Liver (tissue), 8 donors: ENCODE measurements at regions not wholly inside any gene's neighbourhood (a gene's known extent, or its start where the extent isn't known, plus 50 kb on each side); places are given as distances from the start of the nearest gene placed in this dataset.

Experiments
- DNase-seq: peaks from one replicate; pipeline ENCODE4 v3.0.0-alpha.2; 2017; ENCODE audit warnings: low spot score
- H3K27ac ChIP-seq, 2 donors: one replicate each; pipeline ENCODE4 v1.7.0; 2013; ENCODE audit warnings: inconsistent platforms in 2 of 2, low read length in 2 of 2, control low read depth in 1 of 2, low read depth in 1 of 2, mild to moderate bottlenecking in 1 of 2
- H3K27me3 ChIP-seq, 4 donors: one replicate each; pipeline versions ENCODE4 v1.6.1 to v1.7.0; 2013; ENCODE audit warnings: low read length in 3 of 4, inconsistent platforms in 1 of 4, mild to moderate bottlenecking in 1 of 4, moderate library complexity in 1 of 4; ENCODE audit not compliant: control insufficient read depth in 4 of 4, insufficient read depth in 4 of 4
- H3K36me3 ChIP-seq, 4 donors: one replicate each; pipeline versions ENCODE4 v1.6.1 to v1.7.0; 2013; ENCODE audit warnings: low read length in 3 of 4, mild to moderate bottlenecking in 3 of 4, low read depth in 1 of 4, moderate library complexity in 1 of 4; ENCODE audit not compliant: control insufficient read depth in 4 of 4, insufficient read depth in 3 of 4
- H3K4me1 ChIP-seq, 4 donors: one replicate each; pipeline versions ENCODE4 v1.6.1 to v1.7.0; 2013; ENCODE audit warnings: low read length in 3 of 4, mild to moderate bottlenecking in 3 of 4, moderate library complexity in 1 of 4; ENCODE audit not compliant: control insufficient read depth in 4 of 4, insufficient read depth in 4 of 4
- H3K4me3 ChIP-seq, 3 donors: one replicate each; pipeline versions ENCODE4 v1.6.1 to v1.7.0; 2013; ENCODE audit warnings: low read length in 3 of 3, control low read depth in 1 of 3, low read depth in 1 of 3, mild to moderate bottlenecking in 1 of 3
- H3K9ac ChIP-seq, 2 donors: one replicate each; pipeline ENCODE4 v1.7.0; 2013; ENCODE audit warnings: low read length in 2 of 2, mild to moderate bottlenecking in 2 of 2, moderate library complexity in 2 of 2, control low read depth in 1 of 2, low read depth in 1 of 2
- H3K9me3 ChIP-seq, 4 donors: one replicate each; pipeline versions ENCODE4 v1.6.1 to v1.7.0; 2013; ENCODE audit warnings: low read length in 3 of 4; ENCODE audit not compliant: control insufficient read depth in 4 of 4
- EGR1 ChIP-seq, 2 donors: IDR thresholded peaks; 2 replicates each; pipeline ENCODE4 v1.6.1; 2016 to 2018; ENCODE audit warnings: antibody characterized with exemption in 2 of 2, low read depth in 2 of 2
- FOXA1 ChIP-seq: IDR thresholded peaks from 2 replicates; pipeline ENCODE4 v1.6.1; 2016; ENCODE audit warnings: antibody characterized with exemption
- FOXA2 ChIP-seq: IDR thresholded peaks from 2 replicates; pipeline ENCODE4 v1.6.1; 2016; ENCODE audit warnings: antibody characterized with exemption
- GABPA ChIP-seq, 2 donors: IDR thresholded peaks in 1 of 2; conservative IDR thresholded peaks in 1 of 2; 2 replicates each; pipeline ENCODE4 v1.6.1; 2016; ENCODE audit warnings: antibody characterized with exemption in 2 of 2, mild to moderate bottlenecking in 1 of 2, moderate library complexity in 1 of 2
- HNF4A ChIP-seq, 2 donors: conservative IDR thresholded peaks; 2 replicates each; pipeline ENCODE4 v1.6.1; 2016; ENCODE audit warnings: antibody characterized with exemption in 2 of 2, mild to moderate bottlenecking in 2 of 2
- HNF4G ChIP-seq: IDR thresholded peaks from 2 replicates; pipeline ENCODE4 v1.6.1; 2016; ENCODE audit warnings: antibody characterized with exemption
- JUND ChIP-seq, 2 donors: IDR thresholded peaks; 2 replicates each; pipeline ENCODE4 v1.6.1; 2016; ENCODE audit warnings: antibody characterized with exemption in 2 of 2
- MAX ChIP-seq: IDR thresholded peaks from 2 replicates; pipeline ENCODE4 v1.6.1; 2016; ENCODE audit warnings: antibody characterized with exemption
- NR2F2 ChIP-seq: IDR thresholded peaks from 2 replicates; pipeline ENCODE4 v1.6.1; 2016; ENCODE audit warnings: antibody characterized with exemption
- RAD21 ChIP-seq, 2 donors: IDR thresholded peaks; 2 replicates each; pipeline ENCODE4 v1.6.1; 2016; ENCODE audit warnings: antibody characterized with exemption in 2 of 2, mild to moderate bottlenecking in 2 of 2
- RXRA ChIP-seq, 2 donors: IDR thresholded peaks; 2 replicates each; pipeline ENCODE4 v1.6.1; 2017 to 2018; ENCODE audit warnings: antibody characterized with exemption in 2 of 2, mild to moderate bottlenecking in 1 of 2
- SP1 ChIP-seq: IDR thresholded peaks from 2 replicates; pipeline ENCODE4 v1.6.1; 2018; ENCODE audit warnings: antibody characterized with exemption, mild to moderate bottlenecking
- TAF1 ChIP-seq: conservative IDR thresholded peaks from 2 replicates; pipeline ENCODE4 v1.6.1; 2016; ENCODE audit warnings: antibody characterized with exemption, mild to moderate bottlenecking
- YY1 ChIP-seq: IDR thresholded peaks from 2 replicates; pipeline ENCODE4 v1.6.1; 2016; ENCODE audit warnings: antibody characterized with exemption, mild to moderate bottlenecking
- ZBTB33 ChIP-seq: IDR thresholded peaks from 2 replicates; pipeline ENCODE4 v1.6.1; 2016; ENCODE audit warnings: antibody characterized with exemption
- WGBS: extraction: QIAGEN DNeasy Blood & Tissue Kit; methylation state at CpG from one replicate; pipeline ENCODE4 v1.1.7; 2013; 5-methylcytosine and 5-hydroxymethylcytosine counted together
- TF ChIP-seq, protein P1 (sequence below): IDR thresholded peaks from 2 replicates; pipeline ENCODE4 v1.6.1; 2016; ENCODE audit warnings: antibody characterized with exemption
- TF ChIP-seq, protein P2 (sequence below): IDR thresholded peaks from 2 replicates; pipeline ENCODE4 v1.6.1; 2016; ENCODE audit warnings: antibody characterized with exemption, mild to moderate bottlenecking
- TF ChIP-seq, protein P3 (sequence below): fragments of 150-350 bp; IDR thresholded peaks from 2 replicates; pipeline ENCODE4 v1.5.1; 2017; ENCODE audit warnings: improper control_type of control experiment, low read depth, low read length; ENCODE audit not compliant: missing input control
- donor health status: healthy.
- donor health status: healthy.
- donor health status: healthy.
- donor health status: healthy.
- donor health status: healthy.

GRCh38 chr2:145748927-145749326, 1229.0 kb upstream of the ZEB2 start:
- Histone ChIP-seq H3K27ac (no peak overlapping the region), H3K9ac (no peak overlapping the region), H3K9me3 (no peaks in the 10 kb centered on the region), H3K4me1 (peaks cover 0 to 3% (median 0%) of the 10 kb centered on the region in 4 donors), H3K27me3 (no peaks in the 10 kb centered on the region), H3K36me3 (no peaks in the 10 kb centered on the region), H3K4me3 (no peak overlapping the region)
- 54% methylated on average over 2 of the region's 2 CpGs for WGBS
- DNase-seq: no peak
- no peak for TF ChIP-seq HNF4A (conservative IDR thresholded peaks at IDR 0.05)
- no peak for TF ChIP-seq MAX
- TF ChIP-seq RXRA (IDR thresholded peaks at IDR 0.05): no peak
- no peak for TF ChIP-seq NR2F2
- no peak for TF ChIP-seq ZBTB33
- TF ChIP-seq SP1: no peak
- no peak for TF ChIP-seq EGR1 (IDR thresholded peaks at IDR 0.05; ENCODE audit: low read depth in 2 of 2)
- TF ChIP-seq, protein P1, sequence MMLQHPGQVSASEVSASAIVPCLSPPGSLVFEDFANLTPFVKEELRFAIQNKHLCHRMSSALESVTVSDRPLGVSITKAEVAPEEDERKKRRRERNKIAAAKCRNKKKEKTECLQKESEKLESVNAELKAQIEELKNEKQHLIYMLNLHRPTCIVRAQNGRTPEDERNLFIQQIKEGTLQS: no peak
- no peak for TF ChIP-seq GABPA (IDR thresholded peaks at IDR 0.05 in 1 of 2, conservative IDR thresholded peaks at IDR 0.05 in 1 of 2)
- TF ChIP-seq JUND (IDR thresholded peaks at IDR 0.05): no peak
- TF ChIP-seq FOXA1: no peak
- TF ChIP-seq, protein P2, sequence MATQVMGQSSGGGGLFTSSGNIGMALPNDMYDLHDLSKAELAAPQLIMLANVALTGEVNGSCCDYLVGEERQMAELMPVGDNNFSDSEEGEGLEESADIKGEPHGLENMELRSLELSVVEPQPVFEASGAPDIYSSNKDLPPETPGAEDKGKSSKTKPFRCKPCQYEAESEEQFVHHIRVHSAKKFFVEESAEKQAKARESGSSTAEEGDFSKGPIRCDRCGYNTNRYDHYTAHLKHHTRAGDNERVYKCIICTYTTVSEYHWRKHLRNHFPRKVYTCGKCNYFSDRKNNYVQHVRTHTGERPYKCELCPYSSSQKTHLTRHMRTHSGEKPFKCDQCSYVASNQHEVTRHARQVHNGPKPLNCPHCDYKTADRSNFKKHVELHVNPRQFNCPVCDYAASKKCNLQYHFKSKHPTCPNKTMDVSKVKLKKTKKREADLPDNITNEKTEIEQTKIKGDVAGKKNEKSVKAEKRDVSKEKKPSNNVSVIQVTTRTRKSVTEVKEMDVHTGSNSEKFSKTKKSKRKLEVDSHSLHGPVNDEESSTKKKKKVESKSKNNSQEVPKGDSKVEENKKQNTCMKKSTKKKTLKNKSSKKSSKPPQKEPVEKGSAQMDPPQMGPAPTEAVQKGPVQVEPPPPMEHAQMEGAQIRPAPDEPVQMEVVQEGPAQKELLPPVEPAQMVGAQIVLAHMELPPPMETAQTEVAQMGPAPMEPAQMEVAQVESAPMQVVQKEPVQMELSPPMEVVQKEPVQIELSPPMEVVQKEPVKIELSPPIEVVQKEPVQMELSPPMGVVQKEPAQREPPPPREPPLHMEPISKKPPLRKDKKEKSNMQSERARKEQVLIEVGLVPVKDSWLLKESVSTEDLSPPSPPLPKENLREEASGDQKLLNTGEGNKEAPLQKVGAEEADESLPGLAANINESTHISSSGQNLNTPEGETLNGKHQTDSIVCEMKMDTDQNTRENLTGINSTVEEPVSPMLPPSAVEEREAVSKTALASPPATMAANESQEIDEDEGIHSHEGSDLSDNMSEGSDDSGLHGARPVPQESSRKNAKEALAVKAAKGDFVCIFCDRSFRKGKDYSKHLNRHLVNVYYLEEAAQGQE: no peak
- TF ChIP-seq HNF4G: no peak
- TF ChIP-seq, protein P3, sequence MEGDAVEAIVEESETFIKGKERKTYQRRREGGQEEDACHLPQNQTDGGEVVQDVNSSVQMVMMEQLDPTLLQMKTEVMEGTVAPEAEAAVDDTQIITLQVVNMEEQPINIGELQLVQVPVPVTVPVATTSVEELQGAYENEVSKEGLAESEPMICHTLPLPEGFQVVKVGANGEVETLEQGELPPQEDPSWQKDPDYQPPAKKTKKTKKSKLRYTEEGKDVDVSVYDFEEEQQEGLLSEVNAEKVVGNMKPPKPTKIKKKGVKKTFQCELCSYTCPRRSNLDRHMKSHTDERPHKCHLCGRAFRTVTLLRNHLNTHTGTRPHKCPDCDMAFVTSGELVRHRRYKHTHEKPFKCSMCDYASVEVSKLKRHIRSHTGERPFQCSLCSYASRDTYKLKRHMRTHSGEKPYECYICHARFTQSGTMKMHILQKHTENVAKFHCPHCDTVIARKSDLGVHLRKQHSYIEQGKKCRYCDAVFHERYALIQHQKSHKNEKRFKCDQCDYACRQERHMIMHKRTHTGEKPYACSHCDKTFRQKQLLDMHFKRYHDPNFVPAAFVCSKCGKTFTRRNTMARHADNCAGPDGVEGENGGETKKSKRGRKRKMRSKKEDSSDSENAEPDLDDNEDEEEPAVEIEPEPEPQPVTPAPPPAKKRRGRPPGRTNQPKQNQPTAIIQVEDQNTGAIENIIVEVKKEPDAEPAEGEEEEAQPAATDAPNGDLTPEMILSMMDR: no peak
- no peak for TF ChIP-seq RAD21 (IDR thresholded peaks at IDR 0.05)
- no peak for TF ChIP-seq YY1
- TF ChIP-seq FOXA2: no peak
- no peak for TF ChIP-seq TAF1
